HepG2 (cell line): ENCODE measurements at regions not wholly inside any gene's neighbourhood (a gene's known extent, or its start where the extent isn't known, plus 50 kb on each side); places are given as distances from the start of the nearest gene placed in this dataset.

Source experiments
- ATAC-seq: fragments of 200-7000 bp; cut with Tn5 transposase; 3 replicates; pipeline ENCODE4 v1.9.1; 2020; ENCODE audit warnings: mild to moderate bottlenecking, moderate library complexity
- BruUV-seq: library from RNA; stranded (reverse); fragments of 400-500 nt; replicated peaks from 2 replicates; lab custom pipeline; 2021; lab: Mats Ljungman, UMichigan
- CTCF ChIA-PET: fragments of 300-600 bp; formaldehyde crosslinking; extraction: SDS; loops from one replicate; lab custom pipeline; 2021; ENCODE audit warnings: low total read pairs, inconsistent platforms, low intra/inter-chr PET ratio; lab: Yijun Ruan, JAX
- POLR2A ChIA-PET: fragments of 350-600 bp; sonication (Branson Sonifier 250); formaldehyde crosslinking; loops from one replicate; lab custom pipeline; 2020; ENCODE audit warnings: antibody characterized with exemption, inconsistent platforms; lab: Yijun Ruan, JAX
- DNase-seq: peaks from one replicate; pipeline ENCODE4 v3.0.0-alpha.2; 2015; ENCODE audit warnings: low spot score
- FAIRE-seq: peaks from 3 replicates; lab custom pipeline; 2011; peaks lifted over from hg19 to GRCh38; lab: Jason Lieb, UNC
- H2AFZ ChIP-seq: one replicate; pipeline ENCODE4 v1.6.1; 2011; ENCODE audit warnings: low read length, inconsistent platforms
- H3K27ac ChIP-seq: fragments of 300-600 bp; 3 replicates; pipeline ENCODE4 v1.8.0; 2011; ENCODE audit warnings: mixed run types, mild to moderate bottlenecking, mixed read lengths, low read length, inconsistent platforms; ENCODE audit not compliant: insufficient read depth; ENCODE audit errors: extremely low read length
- H3K27me3 ChIP-seq, 2 experiments: fragments of 200-600 bp in 1 of 2; 2 replicates in 1 of 2; 3 replicates in 1 of 2; pipeline versions ENCODE4 v1.6.0 to v1.8.0; 2011; ENCODE audit warnings: low read length in 2 of 2, mild to moderate bottlenecking in 2 of 2, moderate library complexity in 2 of 2, inconsistent platforms in 1 of 2; ENCODE audit not compliant: insufficient read depth in 2 of 2, control insufficient read depth in 1 of 2
- H3K36me3 ChIP-seq, 2 experiments: fragments of 200-600 bp in 1 of 2; replicated peaks in 1 of 2; 2 replicates in 1 of 2; 3 replicates in 1 of 2; pipeline versions ENCODE4 v1.5.1 to v1.8.0; 2011; ENCODE audit warnings: low read length in 2 of 2, inconsistent platforms in 1 of 2; ENCODE audit not compliant: insufficient read depth in 2 of 2, control insufficient read depth in 1 of 2
- H3K4me1 ChIP-seq: 2 replicates; pipeline ENCODE4 v1.5.1; 2012; ENCODE audit warnings: low read length, inconsistent platforms; ENCODE audit not compliant: insufficient read depth
- H3K4me2 ChIP-seq: 2 replicates; pipeline ENCODE4 v1.6.0; 2011; ENCODE audit warnings: low read depth, low read length, inconsistent platforms
- H3K4me3 ChIP-seq, 3 experiments: fragments of 200-600 bp in 1 of 3; sonication (generic), shearing (Covaris generic) in 1 of 3; replicated peaks in 1 of 3; 2 replicates each; pipeline ENCODE4 v1.5.1; 2011 to 2016; ENCODE audit warnings: low read length in 3 of 3, inconsistent platforms in 2 of 3, low read depth in 2 of 3, mild to moderate bottlenecking in 2 of 3, control low read depth in 1 of 3, mixed read lengths in 1 of 3; ENCODE audit not compliant: insufficient read depth in 1 of 3
- H3K79me2 ChIP-seq: one replicate; pipeline ENCODE4 v1.6.1; 2011; ENCODE audit warnings: low read length, inconsistent platforms; ENCODE audit not compliant: insufficient read depth
- H3K9ac ChIP-seq: 2 replicates; pipeline ENCODE4 v1.6.0; 2011; ENCODE audit warnings: mild to moderate bottlenecking, low read depth, low read length, inconsistent platforms; ENCODE audit not compliant: insufficient read depth
- H3K9me3 ChIP-seq: 2 replicates; pipeline ENCODE4 v1.5.1; 2012; ENCODE audit warnings: mild to moderate bottlenecking, low read length
- H4K20me1 ChIP-seq: 2 replicates; pipeline ENCODE4 v1.6.0; 2011; ENCODE audit warnings: inconsistent platforms, mild to moderate bottlenecking, low read length, moderate library complexity; ENCODE audit not compliant: insufficient read depth
- CBX2 ChIP-seq, 2 experiments: fragments of 200-600 bp in 1 of 2; sonication (generic); formaldehyde crosslinking in 1 of 2; IDR thresholded peaks; 2 replicates each; pipeline versions ENCODE4 v1.7.0 to v1.8.1; 2018 to 2022; ENCODE audit warnings: low read depth in 2 of 2, low read length in 1 of 2, mild to moderate bottlenecking in 1 of 2, missing genetic modification reagents in 1 of 2
- FOXK1 ChIP-seq: sonication (generic); formaldehyde crosslinking; IDR thresholded peaks from 2 replicates; pipeline ENCODE4 v1.4.0; 2020; ENCODE audit warnings: low read depth, missing genetic modification reagents, borderline replicate concordance
- SCMH1 ChIP-seq: sonication (generic); formaldehyde crosslinking; IDR thresholded peaks from 2 replicates; pipeline ENCODE4 v1.9.0; 2021; ENCODE audit warnings: missing genetic modification reagents, mild to moderate bottlenecking, borderline replicate concordance
- ZFP36 ChIP-seq: fragments of 150-350 bp; IDR thresholded peaks from 2 replicates; pipeline ENCODE4 v1.6.1; 2018; ENCODE audit warnings: borderline replicate concordance, low read length, low read depth; ENCODE audit not compliant: partially characterized antibody
- ZNF383 ChIP-seq: sonication (generic); formaldehyde crosslinking; IDR thresholded peaks from 2 replicates; pipeline ENCODE4 v1.4.0; 2020; ENCODE audit warnings: missing genetic modification reagents, mild to moderate bottlenecking, borderline replicate concordance
- ZNF605 ChIP-seq: sonication (generic); formaldehyde crosslinking; IDR thresholded peaks from 2 replicates; pipeline ENCODE4 v1.8.0; 2022; ENCODE audit warnings: mild to moderate bottlenecking, missing genetic modification reagents
- ZNF703 ChIP-seq: sonication (generic); formaldehyde crosslinking; IDR thresholded peaks from 2 replicates; pipeline ENCODE4 v1.5.1; 2020; ENCODE audit warnings: missing genetic modification reagents, mild to moderate bottlenecking, moderate library complexity, borderline replicate concordance
- WGBS: methylation state at CpG from one replicate; pipeline ENCODE4 v1.1.6; 2017; ENCODE audit warnings: low lambda C conversion rate; 5-methylcytosine and 5-hydroxymethylcytosine counted together
- in situ Hi-C: cut with HindIII; loops from 2 replicates; pipeline ENCODE4 v1.10.0; 2017; ENCODE audit warnings: low pct_unique_long_range_greater_than_20kb; ENCODE audit not compliant: extremely low pct_ligation_motif_present
- intact Hi-C: fragments of 100-400 bp; cut with micrococcal nuclease; formaldehyde crosslinking; loops from one replicate; pipeline ENCODE4 v1.10.0; 2022; ENCODE audit not compliant: unreplicated experiment
- TF ChIP-seq, protein P1 (sequence below): sonication (generic); formaldehyde crosslinking; IDR thresholded peaks from 2 replicates; pipeline ENCODE4 v1.4.0; 2020; ENCODE audit warnings: mild to moderate bottlenecking, missing genetic modification reagents
- TF ChIP-seq, protein P2 (sequence below): sonication (generic); formaldehyde crosslinking; conservative IDR thresholded peaks from 2 replicates; pipeline ENCODE4 v1.4.0; 2020; ENCODE audit warnings: missing genetic modification reagents

DNA sequence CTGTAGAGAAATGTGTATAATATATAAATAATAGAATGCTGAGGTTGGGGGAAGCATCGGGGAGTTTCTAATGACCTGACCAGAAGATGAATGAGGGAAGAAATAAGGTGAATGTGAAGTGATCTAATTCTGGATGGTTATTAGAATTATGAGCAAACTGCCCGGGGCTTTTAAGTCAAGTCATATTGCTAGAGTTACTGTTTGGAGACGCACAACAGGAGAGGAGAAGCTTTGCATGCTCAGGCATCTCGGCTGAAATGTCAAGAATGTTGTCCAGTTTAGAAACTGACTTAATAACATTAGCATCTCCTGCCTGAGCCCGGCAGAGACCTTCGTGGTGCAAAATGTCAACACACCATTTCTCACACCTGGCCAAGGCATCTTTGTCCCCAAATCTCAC lies 119.1 kb downstream of the RRAGC start:
- Histone ChIP-seq H3K4me2 (no peak overlapping the region), H3K4me1 (peaks cover 14% of the 10 kb centered on the region), H3K4me3 (no peak overlapping the region), H4K20me1 (no peaks in the 10 kb centered on the region), H3K9me3 (no peaks in the 10 kb centered on the region), H3K27me3 (no peaks in the 10 kb centered on the region; a peak in 2 of 5 replicates), H3K36me3 (no peaks in the 10 kb centered on the region), H3K79me2 (no peaks in the 10 kb centered on the region), H2AFZ (no peak overlapping the region), H3K9ac (no peak overlapping the region), H3K27ac (no peak overlapping the region)
- TF ChIP-seq ZFP36 (no peak), SCMH1 (CRISPR knock-in tag) (no peak)
- intact Hi-C loops (no loop called here), in situ Hi-C loops (no loop called here)
- ATAC-seq (no peak), DNase-seq (no peak), FAIRE-seq (no peak)
- WGBS = 53% methylated on average over 4 of the region's 6 CpGs
- no TSS peak for BruUV-seq
- ChIA-PET CTCF (no interaction called here), POLR2A (no interaction called here)

DNA sequence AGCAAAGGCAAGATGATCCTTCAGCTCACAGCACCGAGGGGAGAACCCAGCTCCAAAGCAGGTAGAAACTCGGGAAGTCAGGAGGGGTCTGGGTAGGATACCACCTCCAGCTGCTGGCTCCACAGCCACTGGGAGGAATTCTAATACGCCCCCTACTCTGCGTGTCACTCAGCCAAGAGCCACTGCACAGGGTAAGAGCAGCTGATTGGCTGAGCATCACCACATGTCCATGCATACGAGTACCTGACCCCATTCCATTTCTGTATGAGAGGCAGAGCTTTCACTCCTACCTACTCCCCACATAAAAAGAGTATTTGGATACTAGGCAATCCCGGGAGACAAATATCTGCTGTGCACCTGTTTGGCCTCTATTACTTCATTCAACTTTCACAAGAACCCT lies 121.4 kb downstream of the RRAGC start:
- Histone ChIP-seq H3K27me3 (no peaks in the 10 kb centered on the region; a peak in 2 of 5 replicates), H4K20me1 (no peaks in the 10 kb centered on the region), H3K4me1 (peaks cover 14% of the 10 kb centered on the region), H3K79me2 (no peaks in the 10 kb centered on the region), H3K4me2 (no peak overlapping the region), H2AFZ (no peak overlapping the region), H3K4me3 (no peak overlapping the region), H3K9me3 (no peaks in the 10 kb centered on the region), H3K9ac (no peak overlapping the region), H3K36me3 (no peaks in the 10 kb centered on the region), H3K27ac (no peak overlapping the region)
- CTCF ChIA-PET = no interaction called here
- no peak for DNase-seq
- WGBS = 47% methylated on average over 4 of the region's 6 CpGs
- POLR2A ChIA-PET = no interaction called here
- no TSS peak for BruUV-seq
- intact Hi-C loops = no loop called here
- no peak for FAIRE-seq
- no peak for ATAC-seq
- in situ Hi-C loops = no loop called here
- TF ChIP-seq ZNF383 (CRISPR knock-in tag) (no peak), CBX2 (IDR thresholded peaks at IDR 0.05; ENCODE audit: low read depth, low read length) (no peak), CBX2 (CRISPR knock-in tag; IDR thresholded peaks at IDR 0.05; ENCODE audit: low read depth) (no peak), FOXK1 (CRISPR knock-in tag) (no peak), ZNF703 (no peak), ZNF605 (CRISPR knock-in tag) (no peak)
- TF ChIP-seq, protein P1, sequence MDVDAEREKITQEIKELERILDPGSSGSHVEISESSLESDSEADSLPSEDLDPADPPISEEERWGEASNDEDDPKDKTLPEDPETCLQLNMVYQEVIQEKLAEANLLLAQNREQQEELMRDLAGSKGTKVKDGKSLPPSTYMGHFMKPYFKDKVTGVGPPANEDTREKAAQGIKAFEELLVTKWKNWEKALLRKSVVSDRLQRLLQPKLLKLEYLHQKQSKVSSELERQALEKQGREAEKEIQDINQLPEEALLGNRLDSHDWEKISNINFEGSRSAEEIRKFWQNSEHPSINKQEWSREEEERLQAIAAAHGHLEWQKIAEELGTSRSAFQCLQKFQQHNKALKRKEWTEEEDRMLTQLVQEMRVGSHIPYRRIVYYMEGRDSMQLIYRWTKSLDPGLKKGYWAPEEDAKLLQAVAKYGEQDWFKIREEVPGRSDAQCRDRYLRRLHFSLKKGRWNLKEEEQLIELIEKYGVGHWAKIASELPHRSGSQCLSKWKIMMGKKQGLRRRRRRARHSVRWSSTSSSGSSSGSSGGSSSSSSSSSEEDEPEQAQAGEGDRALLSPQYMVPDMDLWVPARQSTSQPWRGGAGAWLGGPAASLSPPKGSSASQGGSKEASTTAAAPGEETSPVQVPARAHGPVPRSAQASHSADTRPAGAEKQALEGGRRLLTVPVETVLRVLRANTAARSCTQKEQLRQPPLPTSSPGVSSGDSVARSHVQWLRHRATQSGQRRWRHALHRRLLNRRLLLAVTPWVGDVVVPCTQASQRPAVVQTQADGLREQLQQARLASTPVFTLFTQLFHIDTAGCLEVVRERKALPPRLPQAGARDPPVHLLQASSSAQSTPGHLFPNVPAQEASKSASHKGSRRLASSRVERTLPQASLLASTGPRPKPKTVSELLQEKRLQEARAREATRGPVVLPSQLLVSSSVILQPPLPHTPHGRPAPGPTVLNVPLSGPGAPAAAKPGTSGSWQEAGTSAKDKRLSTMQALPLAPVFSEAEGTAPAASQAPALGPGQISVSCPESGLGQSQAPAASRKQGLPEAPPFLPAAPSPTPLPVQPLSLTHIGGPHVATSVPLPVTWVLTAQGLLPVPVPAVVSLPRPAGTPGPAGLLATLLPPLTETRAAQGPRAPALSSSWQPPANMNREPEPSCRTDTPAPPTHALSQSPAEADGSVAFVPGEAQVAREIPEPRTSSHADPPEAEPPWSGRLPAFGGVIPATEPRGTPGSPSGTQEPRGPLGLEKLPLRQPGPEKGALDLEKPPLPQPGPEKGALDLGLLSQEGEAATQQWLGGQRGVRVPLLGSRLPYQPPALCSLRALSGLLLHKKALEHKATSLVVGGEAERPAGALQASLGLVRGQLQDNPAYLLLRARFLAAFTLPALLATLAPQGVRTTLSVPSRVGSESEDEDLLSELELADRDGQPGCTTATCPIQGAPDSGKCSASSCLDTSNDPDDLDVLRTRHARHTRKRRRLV (CRISPR knock-in tag) = no peak
- TF ChIP-seq, protein P2, sequence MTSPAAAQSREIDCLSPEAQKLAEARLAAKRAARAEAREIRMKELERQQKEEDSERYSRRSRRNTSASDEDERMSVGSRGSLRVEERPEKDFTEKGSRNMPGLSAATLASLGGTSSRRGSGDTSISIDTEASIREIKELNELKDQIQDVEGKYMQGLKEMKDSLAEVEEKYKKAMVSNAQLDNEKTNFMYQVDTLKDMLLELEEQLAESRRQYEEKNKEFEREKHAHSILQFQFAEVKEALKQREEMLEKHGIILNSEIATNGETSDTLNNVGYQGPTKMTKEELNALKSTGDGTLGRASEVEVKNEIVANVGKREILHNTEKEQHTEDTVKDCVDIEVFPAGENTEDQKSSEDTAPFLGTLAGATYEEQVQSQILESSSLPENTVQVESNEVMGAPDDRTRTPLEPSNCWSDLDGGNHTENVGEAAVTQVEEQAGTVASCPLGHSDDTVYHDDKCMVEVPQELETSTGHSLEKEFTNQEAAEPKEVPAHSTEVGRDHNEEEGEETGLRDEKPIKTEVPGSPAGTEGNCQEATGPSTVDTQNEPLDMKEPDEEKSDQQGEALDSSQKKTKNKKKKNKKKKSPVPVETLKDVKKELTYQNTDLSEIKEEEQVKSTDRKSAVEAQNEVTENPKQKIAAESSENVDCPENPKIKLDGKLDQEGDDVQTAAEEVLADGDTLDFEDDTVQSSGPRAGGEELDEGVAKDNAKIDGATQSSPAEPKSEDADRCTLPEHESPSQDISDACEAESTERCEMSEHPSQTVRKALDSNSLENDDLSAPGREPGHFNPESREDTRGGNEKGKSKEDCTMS (CRISPR knock-in tag) = no peak
